ENCODE measurements at regions not wholly inside any gene's neighbourhood (a gene's known extent, or its start where the extent isn't known, plus 50 kb on each side); places are given as distances from the start of the nearest gene placed in this dataset.

GRCh38 chr12:20309504-20310148, 58.7 kb upstream of the PDE3A start:
- no peaks in the 10 kb centered on the region for H3K36me3 ChIP-seq (ENCODE audit: control insufficient read depth, insufficient read depth, low read length)

DNA sequence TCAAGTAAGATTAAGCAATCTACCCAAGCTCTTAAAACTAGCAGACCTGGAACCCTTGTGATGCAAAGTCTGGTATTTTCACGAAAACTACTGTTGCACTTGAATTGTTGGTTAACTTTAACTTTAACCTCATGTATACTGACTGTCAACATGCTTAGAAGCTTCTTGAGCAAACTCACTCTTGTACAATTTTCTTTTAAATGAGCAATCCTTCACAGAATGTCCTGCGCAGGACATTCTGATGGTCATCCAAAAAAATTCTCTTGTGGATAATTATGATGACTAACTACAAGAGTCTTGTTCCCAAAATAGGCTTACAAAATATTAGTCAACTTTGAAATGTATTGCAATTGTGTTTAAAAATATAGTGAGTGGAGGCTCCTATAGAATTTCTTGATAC, 54.0 kb upstream of the PDE3A start:
- no TSS peak for BruUV-seq (replicated peaks)
- TF ChIP-seq TCF7L2 (IDR thresholded peaks at IDR 0.05; ENCODE audit: low read depth, low read length), result no peak
- no peak for TF ChIP-seq SIN3A (IDR thresholded peaks at IDR 0.05; ENCODE audit: borderline replicate concordance, insufficient read depth, low read depth, low read length)
- no peak for TF ChIP-seq REST (IDR thresholded peaks at IDR 0.05; ENCODE audit: insufficient read depth in 1 of 2, low read depth in 2 of 2, low read length in 1 of 2)
- no peak for TF ChIP-seq CTCF (IDR thresholded peaks at IDR 0.05)
- no peak for TF ChIP-seq POLR2AphosphoS5 (IDR thresholded peaks at IDR 0.05; ENCODE audit: low read depth, low read length)
- in situ Hi-C loops (cut with HindIII; ENCODE audit: low pct_unique_long_range_greater_than_20kb, low sequenced_read_pairs) (no loop called here), intact Hi-C loops (cut with micrococcal nuclease; ENCODE audit: unreplicated experiment) (no loop called here)
- ChIA-PET POLR2A (no interaction called here), CTCF (no interaction called here)
- no peak for DNase-seq (ENCODE audit: low read depth, low spot score)
- no peak for ATAC-seq
- H3K27ac ChIP-seq (ENCODE audit: low read length), result no peak overlapping the region
- H3K4me1 ChIP-seq (ENCODE audit: control insufficient read depth, insufficient read depth, low read length), result no peaks in the 10 kb centered on the region
- no peak overlapping the region for H3K4me3 ChIP-seq (ENCODE audit: low read depth in 2 of 2, low read length in 2 of 2)
- no peaks in the 10 kb centered on the region for H3K36me3 ChIP-seq (ENCODE audit: control insufficient read depth, insufficient read depth, low read length)
- no peaks in the 10 kb centered on the region for H3K9me3 ChIP-seq (ENCODE audit: control insufficient read depth, insufficient read depth, low read depth, low read length)
- no peaks in the 10 kb centered on the region for H3K27me3 ChIP-seq (ENCODE audit: control insufficient read depth, insufficient read depth, low read length)

More at GRCh38 chr12:20309504-20310148, 58.7 kb upstream of the PDE3A start:
- Histone ChIP-seq H3K27ac (ENCODE audit: low read length) (no peak overlapping the region), H3K27me3 (ENCODE audit: control insufficient read depth, insufficient read depth, low read length) (no peaks in the 10 kb centered on the region), H3K9me3 (ENCODE audit: control insufficient read depth, insufficient read depth, low read depth, low read length) (no peaks in the 10 kb centered on the region), H3K4me1 (ENCODE audit: control insufficient read depth, insufficient read depth, low read length) (no peaks in the 10 kb centered on the region), H3K4me3 (ENCODE audit: low read depth in 2 of 2, low read length in 2 of 2) (no peak overlapping the region)
- no peak for TF ChIP-seq SIN3A (IDR thresholded peaks at IDR 0.05; ENCODE audit: borderline replicate concordance, insufficient read depth, low read depth, low read length)
- no peak for TF ChIP-seq CTCF (IDR thresholded peaks at IDR 0.05)
- TF ChIP-seq TCF7L2 (IDR thresholded peaks at IDR 0.05; ENCODE audit: low read depth, low read length), result no peak
- TF ChIP-seq POLR2AphosphoS5 (IDR thresholded peaks at IDR 0.05; ENCODE audit: low read depth, low read length), result no peak
- no peak for TF ChIP-seq REST (IDR thresholded peaks at IDR 0.05; ENCODE audit: insufficient read depth in 1 of 2, low read depth in 2 of 2, low read length in 1 of 2)
- in situ Hi-C loops (cut with HindIII; ENCODE audit: low pct_unique_long_range_greater_than_20kb, low sequenced_read_pairs) (no loop called here), intact Hi-C loops (cut with micrococcal nuclease; ENCODE audit: unreplicated experiment) (no loop called here)
- ATAC-seq (no peak), DNase-seq (ENCODE audit: low read depth, low spot score) (no peak)
- ChIA-PET CTCF (no interaction called here), POLR2A (no interaction called here)
- no TSS peak for BruUV-seq (replicated peaks)
